ENCODE measurements at regions not wholly inside any gene's neighbourhood (a gene's known extent, or its start where the extent isn't known, plus 50 kb on each side); places are given as distances from the start of the nearest gene placed in this dataset.
A peak's percentile ranks its signal among the peaks of the same experiment; 100 is the strongest.

DNA sequence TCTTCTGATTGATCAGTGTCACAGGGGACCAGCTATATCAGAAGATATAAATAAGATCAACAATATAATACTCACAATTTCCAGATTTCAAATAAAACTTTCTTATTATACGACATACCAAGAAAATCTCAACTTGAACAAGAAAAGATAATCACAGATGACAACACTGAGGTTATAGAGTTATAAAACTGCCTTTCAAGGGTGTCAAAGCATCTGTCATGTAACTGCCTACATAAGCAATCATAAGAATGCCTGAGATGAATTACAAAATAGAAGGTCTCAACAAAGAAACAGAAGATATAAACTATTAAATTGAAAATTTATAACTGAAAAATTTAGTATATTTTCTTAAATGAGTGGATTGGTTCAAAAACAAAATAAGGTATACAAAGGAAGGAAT, 659.2 kb downstream of the SLC16A7 start:
- Histone ChIP-seq H3K36me3 (ENCODE audit: insufficient read depth, low read length) (no peaks in the 10 kb centered on the region), H3K9me3 (ENCODE audit: insufficient read depth, low read depth, low read length) (no peaks in the 10 kb centered on the region), H3K4me2 (ENCODE audit: low read depth, low read length, poor library complexity, severe bottlenecking) (no peak overlapping the region), H3K79me2 (ENCODE audit: insufficient read depth, low read length) (no peaks in the 10 kb centered on the region), H4K20me1 (ENCODE audit: insufficient read depth, low read length, poor library complexity, severe bottlenecking) (no peaks in the 10 kb centered on the region), H3K4me1 (ENCODE audit: insufficient read depth, low read length, poor library complexity, severe bottlenecking) (no peaks in the 10 kb centered on the region), H2AFZ (ENCODE audit: low read length) (no peak overlapping the region), H3K9ac (ENCODE audit: low read depth, low read length, poor library complexity, severe bottlenecking) (no peak overlapping the region), H3F3A (ENCODE audit: low read depth) (no peaks in the 10 kb centered on the region), H3K27me3 (ENCODE audit: insufficient read depth, low read length, poor library complexity, severe bottlenecking) (no peaks in the 10 kb centered on the region), H3K9me2 (replicated peaks; ENCODE audit: low read depth, low read length) (no peaks in the 10 kb centered on the region), H3K4me3 (ENCODE audit: low read length, poor library complexity, severe bottlenecking) (no peak overlapping the region)
- TF ChIP-seq, protein P1, sequence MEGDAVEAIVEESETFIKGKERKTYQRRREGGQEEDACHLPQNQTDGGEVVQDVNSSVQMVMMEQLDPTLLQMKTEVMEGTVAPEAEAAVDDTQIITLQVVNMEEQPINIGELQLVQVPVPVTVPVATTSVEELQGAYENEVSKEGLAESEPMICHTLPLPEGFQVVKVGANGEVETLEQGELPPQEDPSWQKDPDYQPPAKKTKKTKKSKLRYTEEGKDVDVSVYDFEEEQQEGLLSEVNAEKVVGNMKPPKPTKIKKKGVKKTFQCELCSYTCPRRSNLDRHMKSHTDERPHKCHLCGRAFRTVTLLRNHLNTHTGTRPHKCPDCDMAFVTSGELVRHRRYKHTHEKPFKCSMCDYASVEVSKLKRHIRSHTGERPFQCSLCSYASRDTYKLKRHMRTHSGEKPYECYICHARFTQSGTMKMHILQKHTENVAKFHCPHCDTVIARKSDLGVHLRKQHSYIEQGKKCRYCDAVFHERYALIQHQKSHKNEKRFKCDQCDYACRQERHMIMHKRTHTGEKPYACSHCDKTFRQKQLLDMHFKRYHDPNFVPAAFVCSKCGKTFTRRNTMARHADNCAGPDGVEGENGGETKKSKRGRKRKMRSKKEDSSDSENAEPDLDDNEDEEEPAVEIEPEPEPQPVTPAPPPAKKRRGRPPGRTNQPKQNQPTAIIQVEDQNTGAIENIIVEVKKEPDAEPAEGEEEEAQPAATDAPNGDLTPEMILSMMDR (conservative IDR thresholded peaks at IDR 0.05; ENCODE audit: low read length): no peak
- no peak for TF ChIP-seq EZH2phosphoT487 (IDR thresholded peaks at IDR 0.05; ENCODE audit: borderline replicate concordance)

DNA sequence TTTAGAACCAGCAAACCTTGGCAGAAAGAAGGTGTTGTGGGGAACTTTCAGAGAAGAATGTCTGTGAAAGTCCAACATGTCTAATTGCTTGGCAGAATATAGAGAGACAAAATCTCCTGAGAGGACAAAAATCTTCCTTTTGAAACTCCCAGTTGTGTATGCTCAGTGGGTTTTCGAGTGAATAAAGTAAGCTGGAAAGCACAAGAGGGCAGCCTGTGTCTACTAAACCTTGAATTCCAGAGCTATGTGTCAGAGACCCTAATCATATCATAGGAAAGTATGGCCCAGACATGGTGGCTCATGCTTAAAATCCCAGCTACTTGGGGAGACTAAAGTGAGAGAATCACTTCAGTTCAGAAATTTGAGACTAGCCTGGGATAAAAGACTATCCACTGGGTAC, 661.2 kb downstream of the SLC16A7 start:
- H2AFZ ChIP-seq (ENCODE audit: low read length): peak overlapping the region; percentile 10; the same call in 1 of the 2 replicates
- TF ChIP-seq, protein P1 (conservative IDR thresholded peaks at IDR 0.05; ENCODE audit: low read length): peak; percentile 31
- TF ChIP-seq EZH2phosphoT487 (IDR thresholded peaks at IDR 0.05; ENCODE audit: borderline replicate concordance): no peak
- H3K4me3 ChIP-seq (ENCODE audit: low read length, poor library complexity, severe bottlenecking): no peak overlapping the region

DNA sequence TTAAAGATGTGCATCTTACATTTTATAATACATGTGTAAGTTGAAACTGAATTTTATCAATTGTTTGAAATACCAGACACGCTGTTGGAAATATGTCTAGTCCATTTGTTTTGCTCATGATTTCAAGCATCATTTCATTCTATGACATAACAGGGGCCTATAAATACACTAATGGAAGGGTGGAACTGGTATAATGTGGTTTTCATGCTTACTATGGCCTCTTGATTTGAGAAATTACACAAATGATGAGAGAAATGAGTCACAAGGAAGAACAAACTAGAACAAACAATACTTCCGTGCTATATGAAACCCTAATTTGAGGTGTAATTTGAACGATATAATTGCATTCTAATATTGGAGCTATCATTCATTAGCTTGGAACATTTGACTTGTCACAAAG, 663.4 kb downstream of the SLC16A7 start:
- Histone ChIP-seq H3K9me3 (ENCODE audit: insufficient read depth, low read depth, low read length) (no peaks in the 10 kb centered on the region), H3K4me2 (ENCODE audit: low read depth, low read length, poor library complexity, severe bottlenecking) (no peak overlapping the region), H3K4me3 (ENCODE audit: low read length, poor library complexity, severe bottlenecking) (no peak overlapping the region), H3F3A (ENCODE audit: low read depth) (no peaks in the 10 kb centered on the region), H3K36me3 (ENCODE audit: insufficient read depth, low read length) (no peaks in the 10 kb centered on the region), H3K9me2 (replicated peaks; ENCODE audit: low read depth, low read length) (no peaks in the 10 kb centered on the region), H3K9ac (ENCODE audit: low read depth, low read length, poor library complexity, severe bottlenecking) (no peak overlapping the region), H4K20me1 (ENCODE audit: insufficient read depth, low read length, poor library complexity, severe bottlenecking) (no peaks in the 10 kb centered on the region), H3K27me3 (ENCODE audit: insufficient read depth, low read length, poor library complexity, severe bottlenecking) (no peaks in the 10 kb centered on the region), H2AFZ (ENCODE audit: low read length) (no peak overlapping the region), H3K4me1 (ENCODE audit: insufficient read depth, low read length, poor library complexity, severe bottlenecking) (no peaks in the 10 kb centered on the region), H3K79me2 (ENCODE audit: insufficient read depth, low read length) (no peaks in the 10 kb centered on the region)
- TF ChIP-seq, protein P1 (conservative IDR thresholded peaks at IDR 0.05; ENCODE audit: low read length): no peak
- TF ChIP-seq EZH2phosphoT487 (IDR thresholded peaks at IDR 0.05; ENCODE audit: borderline replicate concordance): no peak

More for the DNA sequence above, 661.2 kb downstream of the SLC16A7 start:
- Histone ChIP-seq H3F3A (ENCODE audit: low read depth) (no peaks in the 10 kb centered on the region), H4K20me1 (ENCODE audit: insufficient read depth, low read length, poor library complexity, severe bottlenecking) (no peaks in the 10 kb centered on the region), H3K27me3 (ENCODE audit: insufficient read depth, low read length, poor library complexity, severe bottlenecking) (no peaks in the 10 kb centered on the region), H3K4me2 (ENCODE audit: low read depth, low read length, poor library complexity, severe bottlenecking) (no peak overlapping the region), H3K9me2 (replicated peaks; ENCODE audit: low read depth, low read length) (no peaks in the 10 kb centered on the region), H3K4me1 (ENCODE audit: insufficient read depth, low read length, poor library complexity, severe bottlenecking) (no peaks in the 10 kb centered on the region), H3K79me2 (ENCODE audit: insufficient read depth, low read length) (no peaks in the 10 kb centered on the region), H3K36me3 (ENCODE audit: insufficient read depth, low read length) (no peaks in the 10 kb centered on the region), H3K9ac (ENCODE audit: low read depth, low read length, poor library complexity, severe bottlenecking) (no peak overlapping the region), H3K9me3 (ENCODE audit: insufficient read depth, low read depth, low read length) (no peaks in the 10 kb centered on the region)

All from Loucy (cell line).